Stimulated activated CD8-positive, alpha-beta memory T cell treated with anti-CD3 and anti-CD28 coated beads, Interleukin-4, amount 100 ng/mL, for 1 hour (primary cell): ENCODE measurements at regions not wholly inside any gene's neighbourhood (a gene's known extent, or its start where the extent isn't known, plus 50 kb on each side); places are given as distances from the start of the nearest gene placed in this dataset.

ENCODE experiments used
- DNase-seq, 2 donors: peaks; one replicate each; pipeline ENCODE4 v3.0.0-alpha.2; 2020; ENCODE audit warnings: low read depth in 2 of 2, low spot score in 1 of 2

DNA sequence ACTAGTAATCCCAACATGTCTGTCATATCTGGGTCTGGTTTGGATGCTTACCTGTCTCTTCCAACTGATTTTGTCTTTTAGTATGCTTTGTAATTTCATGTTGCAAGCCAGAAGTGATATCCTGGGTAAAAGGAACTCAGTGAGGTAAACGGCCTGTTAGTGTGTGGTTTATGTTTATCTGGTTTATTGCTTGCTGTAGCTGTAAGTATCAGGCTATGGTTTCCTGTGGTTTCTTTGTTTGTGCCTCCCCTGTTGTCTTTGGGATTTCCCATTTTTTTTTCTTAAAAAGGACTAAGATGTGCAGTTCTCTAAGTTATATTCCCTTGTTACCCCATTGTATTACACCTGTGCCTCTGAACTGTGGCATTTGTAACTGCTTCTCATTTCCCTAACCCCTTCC, 323.5 kb upstream of the POM121L12 start:
- no peak for DNase-seq

- no peak for DNase-seq
Measured at GRCh38 chr7:52708846-52709245, 326.6 kb upstream of the POM121L12 start.

DNA sequence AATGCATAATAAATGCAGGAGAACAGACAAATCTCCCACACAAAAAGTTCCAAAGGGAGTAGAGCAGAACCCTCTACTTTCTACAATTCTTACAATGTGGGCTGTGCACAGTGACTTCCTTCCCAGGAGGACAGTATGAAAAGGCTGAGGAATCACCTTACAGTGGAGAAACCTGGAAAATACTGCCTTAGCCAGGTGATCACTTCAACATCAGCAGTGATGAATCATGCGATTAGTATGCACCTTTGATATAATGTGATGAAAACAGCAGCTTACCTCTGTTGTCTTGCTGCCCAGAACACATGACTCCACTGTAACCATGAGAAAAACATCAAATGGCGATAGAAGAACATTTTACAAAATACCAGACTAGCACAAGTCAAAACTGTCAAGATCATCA, 329.7 kb upstream of the POM121L12 start:
- DNase-seq: no peak

GRCh38 chr7:52700349-52700748, 335.1 kb upstream of the POM121L12 start:
- DNase-seq: no peak

GRCh38 chr7:52695973-52696595, 339.3 kb upstream of the POM121L12 start:
- no peak for DNase-seq

- no peak for DNase-seq
Measured at GRCh38 chr7:52691257-52691656, 344.2 kb upstream of the POM121L12 start.

GRCh38 chr7:52689912-52690311, 345.5 kb upstream of the POM121L12 start:
- DNase-seq: no peak

- DNase-seq: no peak
Measured at GRCh38 chr7:52685333-52685732, 350.1 kb upstream of the POM121L12 start.

DNA sequence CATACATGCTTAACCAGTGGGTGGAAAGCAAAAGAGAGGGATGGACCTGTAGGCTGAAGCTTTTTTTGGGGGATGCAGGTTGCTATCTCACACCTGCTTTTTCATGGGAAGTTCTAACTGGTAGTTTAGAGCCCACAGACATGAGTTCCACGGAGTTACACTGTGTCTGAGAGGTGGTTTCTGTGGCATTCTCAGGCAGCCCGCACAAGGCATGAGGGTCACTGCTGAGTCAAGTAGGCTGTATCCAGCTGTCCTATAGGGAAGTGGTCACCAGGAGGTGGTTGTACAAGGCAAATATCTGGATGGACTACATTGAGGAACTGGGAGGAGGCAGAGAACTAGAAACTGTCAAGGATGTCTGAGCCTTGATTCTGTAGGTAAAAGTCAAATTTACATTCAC, 351.0 kb upstream of the POM121L12 start:
- no peak for DNase-seq

- DNase-seq: no peak
Measured at GRCh38 chr7:52682993-52683392, 352.4 kb upstream of the POM121L12 start.

DNA sequence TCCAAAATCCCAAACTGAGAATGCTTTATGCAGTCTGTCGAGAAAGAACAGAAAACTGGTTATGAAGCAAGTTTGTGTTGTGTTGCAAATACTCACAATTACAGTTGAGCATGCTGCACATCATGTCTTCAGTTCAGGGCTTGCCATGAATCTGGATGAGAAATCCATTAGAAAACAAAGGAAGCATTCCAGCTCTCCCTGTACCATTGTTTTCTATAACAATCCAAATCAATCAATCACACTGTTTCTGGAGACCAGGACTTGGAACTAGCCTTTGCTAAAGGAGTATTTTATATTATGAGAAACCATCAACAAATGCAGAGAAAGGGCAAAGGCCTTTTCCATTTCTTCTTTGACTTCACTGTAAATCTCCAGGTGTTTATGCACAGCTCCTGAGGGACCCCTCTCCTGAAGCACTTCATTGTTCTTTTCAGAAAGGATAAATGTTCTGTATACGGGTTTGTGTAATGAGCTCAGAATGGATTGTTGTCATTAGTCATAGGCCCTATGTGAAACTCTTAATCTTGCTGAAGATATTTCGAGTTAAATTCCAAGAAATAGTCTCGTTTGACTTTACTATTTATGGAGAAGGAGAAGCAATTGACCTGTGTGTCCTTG, 364.7 kb upstream of the POM121L12 start:
- no peak for DNase-seq

- no peak for DNase-seq
Measured at GRCh38 chr7:52669031-52669430, 366.4 kb upstream of the POM121L12 start.

DNA sequence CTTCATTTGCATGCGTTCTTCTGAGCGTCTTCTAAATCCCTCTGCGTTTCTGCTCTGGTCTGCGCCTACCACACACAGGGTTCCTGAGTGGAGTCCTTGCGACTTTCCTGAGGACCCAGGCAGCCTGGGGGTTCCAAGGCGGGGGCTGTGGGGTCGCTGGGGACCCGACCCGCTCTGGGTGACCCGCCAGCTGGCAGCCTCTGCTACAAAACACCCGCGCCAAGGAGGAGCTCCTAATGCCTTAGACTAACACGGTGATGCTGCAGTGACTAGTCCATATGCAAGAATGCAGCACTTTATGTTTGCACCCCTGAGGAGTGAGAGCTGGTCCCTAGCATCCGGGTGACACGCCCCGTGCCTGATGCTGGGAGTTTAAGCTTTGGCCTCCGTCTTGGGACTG, 367.0 kb upstream of the POM121L12 start:
- no peak for DNase-seq

- no peak for DNase-seq
Measured at GRCh38 chr7:52659178-52659577, 376.3 kb upstream of the POM121L12 start.

- no peak for DNase-seq
Measured at GRCh38 chr7:52656098-52656497, 379.3 kb upstream of the POM121L12 start.

DNA sequence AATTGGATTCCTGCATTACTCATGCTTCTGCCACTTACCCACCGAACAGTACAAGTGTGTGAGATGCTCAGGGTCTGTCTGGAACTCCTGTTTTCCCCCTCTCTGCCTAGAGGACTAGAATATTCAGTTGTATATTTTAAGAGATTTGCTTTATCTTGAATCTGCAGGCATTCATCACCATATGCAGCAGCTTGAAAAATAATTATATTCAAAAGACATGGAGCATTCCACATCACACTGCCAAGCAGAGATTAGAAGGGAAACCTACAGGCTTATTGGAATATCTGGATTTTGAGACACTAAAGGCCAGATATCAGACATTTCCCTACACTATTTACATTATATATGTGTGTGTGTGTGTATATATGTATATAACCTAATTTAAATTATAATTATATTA, 382.8 kb upstream of the POM121L12 start:
- no peak for DNase-seq

DNA sequence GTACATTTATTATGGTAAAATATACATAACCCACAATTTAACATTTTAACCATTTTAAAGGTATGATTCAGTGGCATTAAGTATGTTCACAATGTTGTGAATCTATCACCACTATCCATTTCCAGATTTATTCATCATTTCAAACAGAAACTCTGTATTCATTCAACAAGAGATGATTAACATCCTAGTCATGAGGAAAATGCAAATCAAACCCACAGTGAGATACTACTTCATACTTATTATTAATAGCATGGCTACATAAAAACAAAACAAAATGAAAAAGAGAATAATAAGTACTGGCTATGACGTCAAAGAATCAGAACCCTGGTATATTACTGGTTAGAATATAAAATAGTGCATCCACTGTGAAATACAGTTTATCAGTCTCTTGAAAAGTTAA, 386.6 kb upstream of the POM121L12 start:
- DNase-seq: no peak

DNA sequence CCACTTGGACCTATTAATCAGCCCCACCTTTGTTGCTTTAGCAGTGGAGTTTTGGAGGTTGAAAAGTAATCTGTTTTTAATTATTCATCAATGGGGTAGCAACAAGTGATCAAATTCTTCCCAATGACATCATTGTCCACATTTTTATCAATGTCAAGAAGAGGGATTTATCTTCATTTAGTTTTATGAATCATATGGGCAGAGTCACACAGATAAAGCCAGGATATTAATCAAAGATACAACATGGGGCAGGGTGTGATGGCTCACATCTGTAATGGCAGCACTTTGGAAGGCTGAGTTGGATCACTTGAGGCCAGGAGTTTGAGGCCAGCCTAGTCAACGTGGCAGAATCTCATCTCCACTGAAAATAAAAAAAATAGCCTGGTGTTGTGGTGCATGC, 388.4 kb upstream of the POM121L12 start:
- no peak for DNase-seq

DNA sequence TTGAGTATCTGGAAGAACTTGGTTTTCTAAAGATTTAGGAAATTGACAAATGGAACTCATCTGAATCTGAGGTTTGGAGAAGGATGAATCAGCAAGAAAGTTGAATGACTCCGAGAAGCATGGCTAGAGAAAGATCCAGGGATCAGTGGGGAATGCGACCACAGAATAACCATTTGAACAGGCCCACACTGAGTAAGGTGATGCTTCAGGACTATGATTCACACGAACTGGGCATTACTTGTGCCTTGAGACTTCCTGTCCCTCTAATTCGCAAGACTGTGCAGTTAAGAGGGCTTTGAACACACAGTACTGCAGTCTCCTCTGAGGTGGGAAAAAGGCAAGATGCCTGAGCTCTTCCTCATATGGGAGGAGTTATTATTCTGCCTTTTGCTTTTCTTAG, 395.5 kb upstream of the POM121L12 start:
- DNase-seq: no peak

- DNase-seq: no peak
Measured at GRCh38 chr7:52639126-52639525, 396.3 kb upstream of the POM121L12 start.

DNA sequence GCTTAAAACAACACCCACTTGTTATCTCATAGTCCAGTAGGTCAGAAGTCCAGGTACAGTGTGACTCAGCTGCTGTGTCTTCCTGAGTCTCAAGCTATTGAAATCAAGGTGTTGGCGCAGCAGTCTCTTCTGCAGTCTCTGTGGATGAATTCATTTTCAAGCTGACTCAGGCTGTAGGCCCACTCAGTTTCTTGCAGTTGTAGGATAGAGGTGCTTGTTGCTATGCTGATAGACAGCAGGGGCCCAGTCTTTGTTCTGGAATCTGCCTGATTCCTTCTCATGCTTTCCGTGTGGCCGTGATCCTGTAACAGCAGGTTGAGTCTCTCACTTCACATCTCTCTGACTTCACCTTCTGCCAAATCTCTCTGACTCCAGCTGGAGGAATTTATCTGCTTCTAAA, 400.4 kb upstream of the POM121L12 start:
- no peak for DNase-seq

GRCh38 chr7:52620849-52621248, 414.6 kb upstream of the POM121L12 start:
- no peak for DNase-seq

DNA sequence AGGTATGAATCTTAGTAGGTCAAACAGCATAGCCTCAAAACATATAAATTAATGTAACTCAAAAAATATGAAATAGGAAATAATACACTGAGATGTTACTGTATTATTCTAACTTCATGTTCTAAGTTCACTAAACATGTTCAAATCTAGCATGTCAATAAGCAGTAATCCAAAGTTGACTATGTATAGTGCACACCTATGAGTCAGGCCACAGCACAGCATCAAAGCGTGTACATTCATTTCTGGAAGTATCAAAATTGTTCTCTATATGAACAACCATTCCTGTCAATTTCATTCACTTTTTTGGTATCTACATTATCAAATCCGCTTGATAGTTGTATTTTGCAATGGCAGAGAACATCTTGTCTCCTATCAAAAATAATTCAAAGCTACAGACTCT, 418.9 kb upstream of the POM121L12 start:
- DNase-seq: no peak
